KOPT-K1 (cell line): ENCODE measurements at regions not wholly inside any gene's neighbourhood (a gene's known extent, or its start where the extent isn't known, plus 50 kb on each side); places are given as distances from the start of the nearest gene placed in this dataset.

Experiments
- H3K27ac ChIP-seq: fragments of 200-600 bp; sonication (generic); 2 replicates; pipeline ENCODE4 v1.5.1; 2016; ENCODE audit warnings: antibody characterized with exemption, mild to moderate bottlenecking, low read depth, low read length; ENCODE audit not compliant: poor library complexity, severe bottlenecking
- H3K36me3 ChIP-seq: fragments of 200-600 bp; sonication (generic); 2 replicates; pipeline ENCODE4 v1.5.1; 2017; ENCODE audit warnings: antibody characterized with exemption, mild to moderate bottlenecking, low read length, moderate library complexity; ENCODE audit not compliant: insufficient read depth
- H3K9me3 ChIP-seq: fragments of 200-600 bp; sonication (generic); 2 replicates; pipeline ENCODE4 v1.5.1; 2017; ENCODE audit warnings: antibody characterized with exemption, low read length, mild to moderate bottlenecking; ENCODE audit not compliant: insufficient read depth, poor library complexity, severe bottlenecking

- Histone ChIP-seq H3K36me3 (no peaks in the 10 kb centered on the region), H3K9me3 (no peaks in the 10 kb centered on the region), H3K27ac (no peak overlapping the region)
These were observed 193.8 kb upstream of the HMHB1 start for GRCh38 chr5:143618141-143618540.

- H3K36me3 ChIP-seq: no peaks in the 10 kb centered on the region
- no peak overlapping the region for H3K27ac ChIP-seq
- H3K9me3 ChIP-seq: no peaks in the 10 kb centered on the region
These were observed 197.1 kb upstream of the HMHB1 start for GRCh38 chr5:143614831-143615230.

GRCh38 chr5:143613329-143613728 lies 198.6 kb upstream of the HMHB1 start:
- no peaks in the 10 kb centered on the region for H3K9me3 ChIP-seq
- no peak overlapping the region for H3K27ac ChIP-seq
- H3K36me3 ChIP-seq: no peaks in the 10 kb centered on the region

GRCh38 chr5:143610946-143611345 lies 201.0 kb upstream of the HMHB1 start:
- Histone ChIP-seq H3K36me3 (no peaks in the 10 kb centered on the region), H3K27ac (no peak overlapping the region), H3K9me3 (no peaks in the 10 kb centered on the region)

GRCh38 chr5:143606043-143606752 lies 202.7 kb upstream of the NR3C1 start:
- Histone ChIP-seq H3K36me3 (no peaks in the 10 kb centered on the region), H3K27ac (peak overlapping the region; percentile 50), H3K9me3 (no peaks in the 10 kb centered on the region)

GRCh38 chr5:143605403-143606005 lies 202.0 kb upstream of the NR3C1 start:
- Histone ChIP-seq H3K27ac (peak overlapping the region; percentile 50), H3K9me3 (no peaks in the 10 kb centered on the region), H3K36me3 (no peaks in the 10 kb centered on the region)

GRCh38 chr5:143601917-143602333 lies 198.4 kb upstream of the NR3C1 start:
- Histone ChIP-seq H3K27ac (no peak overlapping the region), H3K36me3 (no peaks in the 10 kb centered on the region), H3K9me3 (no peaks in the 10 kb centered on the region)

GRCh38 chr5:143601357-143601756 lies 197.9 kb upstream of the NR3C1 start:
- no peaks in the 10 kb centered on the region for H3K36me3 ChIP-seq
- no peaks in the 10 kb centered on the region for H3K9me3 ChIP-seq
- no peak overlapping the region for H3K27ac ChIP-seq

GRCh38 chr5:143600396-143601075 lies 197.1 kb upstream of the NR3C1 start:
- no peaks in the 10 kb centered on the region for H3K9me3 ChIP-seq
- no peak overlapping the region for H3K27ac ChIP-seq
- no peaks in the 10 kb centered on the region for H3K36me3 ChIP-seq

GRCh38 chr5:143599474-143599873 lies 196.0 kb upstream of the NR3C1 start:
- Histone ChIP-seq H3K27ac (no peak overlapping the region), H3K36me3 (no peaks in the 10 kb centered on the region)

GRCh38 chr5:143596824-143597223 lies 193.3 kb upstream of the NR3C1 start:
- Histone ChIP-seq H3K27ac (no peak overlapping the region), H3K9me3 (no peaks in the 10 kb centered on the region), H3K36me3 (no peaks in the 10 kb centered on the region)

More at GRCh38 chr5:143599474-143599873, 196.0 kb upstream of the NR3C1 start:
- no peaks in the 10 kb centered on the region for H3K9me3 ChIP-seq

GRCh38 chr5:143594902-143595818 lies 191.7 kb upstream of the NR3C1 start:
- Histone ChIP-seq H3K36me3 (no peaks in the 10 kb centered on the region), H3K27ac (no peak overlapping the region), H3K9me3 (no peaks in the 10 kb centered on the region)

GRCh38 chr5:143593723-143594122 lies 190.2 kb upstream of the NR3C1 start:
- no peak overlapping the region for H3K27ac ChIP-seq
- H3K9me3 ChIP-seq: no peaks in the 10 kb centered on the region
- H3K36me3 ChIP-seq: no peaks in the 10 kb centered on the region

GRCh38 chr5:143592648-143593047 lies 189.2 kb upstream of the NR3C1 start:
- no peaks in the 10 kb centered on the region for H3K36me3 ChIP-seq
- H3K27ac ChIP-seq: no peak overlapping the region
- H3K9me3 ChIP-seq: no peaks in the 10 kb centered on the region
